ENCODE measurements at regions not wholly inside any gene's neighbourhood (a gene's known extent, or its start where the extent isn't known, plus 50 kb on each side); places are given as distances from the start of the nearest gene placed in this dataset.
"Not testable (repeated sequence)": the region's sequence is repeated elsewhere in the genome, so short reads cannot be mapped to it uniquely, and the experiment has no call there.

DNA sequence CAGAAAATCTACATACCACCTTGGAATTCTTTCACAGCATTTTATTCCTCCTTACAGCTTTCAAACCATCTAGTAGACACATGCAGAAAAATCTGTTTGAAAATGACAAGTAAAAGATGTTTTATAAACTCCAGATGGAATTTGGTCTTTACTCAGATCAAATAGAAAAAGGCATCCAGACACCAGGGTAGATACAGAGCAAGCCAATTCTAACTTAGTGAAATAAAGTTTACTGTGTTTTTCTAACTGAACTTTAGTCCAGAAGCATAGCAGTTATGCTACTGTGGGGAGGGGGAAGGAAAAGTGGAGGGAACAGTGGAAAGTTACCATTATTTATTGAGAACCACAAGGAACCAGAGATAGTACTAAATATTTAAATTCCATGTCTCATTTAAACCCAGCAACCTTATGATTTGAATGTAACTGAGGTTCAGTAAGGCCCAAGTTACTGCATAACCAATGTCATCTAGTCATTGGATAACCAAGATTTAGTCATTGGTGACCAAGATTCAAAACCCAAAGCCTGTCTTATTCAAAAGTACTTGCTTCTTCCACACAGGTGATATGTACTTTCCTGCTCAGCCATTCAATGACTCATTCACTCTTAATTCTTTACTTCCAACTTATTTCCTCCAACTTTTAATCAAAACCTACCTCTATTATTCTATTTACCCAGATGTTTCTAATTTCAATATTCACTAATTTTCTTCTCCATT, 57.7 kb downstream of the RAD51AP2 start:
- Mint-ChIP-seq H3K4me1 (no peaks in the 10 kb centered on the region), H3K27ac (no peak overlapping the region)
- TF ChIP-seq, protein P1, sequence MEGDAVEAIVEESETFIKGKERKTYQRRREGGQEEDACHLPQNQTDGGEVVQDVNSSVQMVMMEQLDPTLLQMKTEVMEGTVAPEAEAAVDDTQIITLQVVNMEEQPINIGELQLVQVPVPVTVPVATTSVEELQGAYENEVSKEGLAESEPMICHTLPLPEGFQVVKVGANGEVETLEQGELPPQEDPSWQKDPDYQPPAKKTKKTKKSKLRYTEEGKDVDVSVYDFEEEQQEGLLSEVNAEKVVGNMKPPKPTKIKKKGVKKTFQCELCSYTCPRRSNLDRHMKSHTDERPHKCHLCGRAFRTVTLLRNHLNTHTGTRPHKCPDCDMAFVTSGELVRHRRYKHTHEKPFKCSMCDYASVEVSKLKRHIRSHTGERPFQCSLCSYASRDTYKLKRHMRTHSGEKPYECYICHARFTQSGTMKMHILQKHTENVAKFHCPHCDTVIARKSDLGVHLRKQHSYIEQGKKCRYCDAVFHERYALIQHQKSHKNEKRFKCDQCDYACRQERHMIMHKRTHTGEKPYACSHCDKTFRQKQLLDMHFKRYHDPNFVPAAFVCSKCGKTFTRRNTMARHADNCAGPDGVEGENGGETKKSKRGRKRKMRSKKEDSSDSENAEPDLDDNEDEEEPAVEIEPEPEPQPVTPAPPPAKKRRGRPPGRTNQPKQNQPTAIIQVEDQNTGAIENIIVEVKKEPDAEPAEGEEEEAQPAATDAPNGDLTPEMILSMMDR (IDR thresholded peaks at IDR 0.05) = no peak

DNA sequence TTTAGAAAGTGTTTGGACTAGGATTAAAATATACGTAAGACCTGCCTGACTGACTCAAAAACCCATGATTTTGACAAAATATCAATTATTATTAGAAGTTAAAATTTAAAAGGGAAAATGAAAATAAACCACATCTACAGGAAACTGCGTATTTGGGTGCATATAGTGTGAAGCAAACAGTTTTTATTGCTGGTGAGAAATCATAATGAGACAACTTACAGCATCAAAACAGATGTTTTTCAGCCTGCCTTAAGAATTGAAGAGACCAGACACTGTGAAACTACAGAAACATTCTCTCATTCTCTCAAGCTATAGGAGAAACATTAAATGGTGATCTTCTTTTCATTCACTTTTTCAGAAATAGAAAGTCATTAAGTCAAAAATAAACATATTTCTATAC, 62.9 kb downstream of the RAD51AP2 start:
- H3K4me1 Mint-ChIP-seq = no peaks in the 10 kb centered on the region
- ATAC-seq = no peak
- no CpG with 5 or more reads among the region's 2 CpGs for WGBS (ENCODE audit: insufficient coverage)
- H3K4me3 Mint-ChIP-seq = no peak overlapping the region
- H3K27ac ChIP-seq (ENCODE audit: low read length) = no peak overlapping the region
- intact Hi-C loops (cut with micrococcal nuclease) = no loop called here
- H3K27me3 Mint-ChIP-seq (ENCODE audit: low read depth in 2 of 2) = no peaks in the 10 kb centered on the region
- TF ChIP-seq, protein P1 (IDR thresholded peaks at IDR 0.05) = no peak
- no peaks in the 10 kb centered on the region for H3K9me3 ChIP-seq (ENCODE audit: control insufficient read depth, insufficient read depth, low read length)
- H3K4me1 ChIP-seq (ENCODE audit: control insufficient read depth, insufficient read depth, low read length) = no peaks in the 10 kb centered on the region
- no peaks in the 10 kb centered on the region for H3K36me3 ChIP-seq (ENCODE audit: control insufficient read depth, insufficient read depth, low read length)
- no peaks in the 10 kb centered on the region for H3K36me3 Mint-ChIP-seq
- no peak overlapping the region for H3K4me3 ChIP-seq (ENCODE audit: low read length)
- H3K27me3 ChIP-seq (ENCODE audit: control insufficient read depth, insufficient read depth, low read length) = no peaks in the 10 kb centered on the region
- H3K9me3 Mint-ChIP-seq = peaks cover 12 to 13% of the 10 kb centered on the region in 2 donors
- DNase-seq = no peak
- no peak overlapping the region for H3K27ac Mint-ChIP-seq

More for the DNA sequence above, 57.7 kb downstream of the RAD51AP2 start:
- peaks cover 10 to 15% of the 10 kb centered on the region in 2 donors for H3K9me3 Mint-ChIP-seq
- Histone ChIP-seq H3K4me3 (ENCODE audit: low read length) (no peak overlapping the region), H3K36me3 (ENCODE audit: control insufficient read depth, insufficient read depth, low read length) (no peaks in the 10 kb centered on the region), H3K9me3 (ENCODE audit: control insufficient read depth, insufficient read depth, low read length) (no peaks in the 10 kb centered on the region), H3K27me3 (ENCODE audit: control insufficient read depth, insufficient read depth, low read length) (no peaks in the 10 kb centered on the region), H3K27ac (ENCODE audit: low read length) (no peak overlapping the region), H3K4me1 (ENCODE audit: control insufficient read depth, insufficient read depth, low read length) (no peaks in the 10 kb centered on the region)
- DNase-seq (no peak), ATAC-seq (no peak)
- no peaks in the 10 kb centered on the region for H3K36me3 Mint-ChIP-seq
- no peak overlapping the region for H3K4me3 Mint-ChIP-seq
- intact Hi-C loops (cut with micrococcal nuclease) = no loop called here
- H3K27me3 Mint-ChIP-seq (ENCODE audit: low read depth in 2 of 2) = no peaks in the 10 kb centered on the region

DNA sequence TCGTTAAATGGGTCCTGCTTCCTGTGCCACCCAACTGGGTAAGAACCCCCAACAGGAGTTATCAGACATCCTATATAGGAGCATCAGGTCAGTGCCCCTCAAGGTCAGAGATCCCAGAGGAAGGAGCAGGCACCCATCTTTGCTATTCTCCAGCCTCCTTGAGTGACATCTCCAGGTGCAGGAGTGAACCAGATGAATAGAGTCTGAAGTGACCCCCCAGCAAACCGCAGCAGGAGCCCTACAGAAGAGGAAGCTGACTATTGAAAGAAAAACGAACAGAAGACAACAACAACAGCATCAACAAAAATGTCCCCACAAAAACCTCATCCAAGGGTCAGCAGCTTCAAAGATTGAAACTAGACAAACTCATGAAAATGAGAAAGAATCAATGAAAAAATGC, 72.0 kb downstream of the RAD51AP2 start:
- H3K27ac Mint-ChIP-seq; H3K27me3 ChIP-seq (ENCODE audit: control insufficient read depth, insufficient read depth, low read length); DNase-seq; H3K4me3 ChIP-seq (ENCODE audit: low read length); H3K4me1 Mint-ChIP-seq; H3K27me3 Mint-ChIP-seq (ENCODE audit: low read depth in 2 of 2); ATAC-seq; H3K36me3 ChIP-seq (ENCODE audit: control insufficient read depth, insufficient read depth, low read length); intact Hi-C loops (cut with micrococcal nuclease); H3K9me3 ChIP-seq (ENCODE audit: control insufficient read depth, insufficient read depth, low read length); H3K4me3 Mint-ChIP-seq; H3K27ac ChIP-seq (ENCODE audit: low read length); H3K4me1 ChIP-seq (ENCODE audit: control insufficient read depth, insufficient read depth, low read length); H3K36me3 Mint-ChIP-seq: not testable (repeated sequence)
- 68% methylated on average over 3 of the region's 3 CpGs for WGBS (ENCODE audit: insufficient coverage)
- peaks cover 14 to 18% of the 10 kb centered on the region in 2 donors for H3K9me3 Mint-ChIP-seq

DNA sequence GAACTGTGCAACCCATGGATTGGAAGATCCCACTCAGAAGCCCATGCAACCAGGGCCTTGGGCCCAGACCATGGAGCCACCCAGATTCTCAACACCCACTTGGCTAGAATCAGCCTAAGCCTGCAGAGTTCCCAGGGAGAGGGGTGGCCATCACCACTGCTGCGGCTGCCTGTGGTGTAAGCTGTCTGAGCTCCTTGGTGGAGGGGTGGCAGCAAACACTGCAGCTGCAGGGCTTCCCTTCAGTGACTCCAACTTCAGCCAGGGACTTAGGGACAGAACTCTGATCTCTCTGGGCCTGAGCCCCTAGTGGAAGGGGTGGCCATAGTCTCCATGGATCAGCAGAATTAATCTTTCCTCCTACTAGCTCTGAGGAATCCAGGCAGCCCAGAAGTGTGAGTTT, 72.5 kb downstream of the RAD51AP2 start:
- Histone ChIP-seq H3K4me1 (ENCODE audit: control insufficient read depth, insufficient read depth, low read length) (no peaks in the 10 kb centered on the region), H3K27ac (ENCODE audit: low read length) (no peak overlapping the region), H3K27me3 (ENCODE audit: control insufficient read depth, insufficient read depth, low read length) (no peaks in the 10 kb centered on the region), H3K4me3 (ENCODE audit: low read length) (no peak overlapping the region), H3K9me3 (ENCODE audit: control insufficient read depth, insufficient read depth, low read length) (peaks cover 8% of the 10 kb centered on the region), H3K36me3 (ENCODE audit: control insufficient read depth, insufficient read depth, low read length) (no peaks in the 10 kb centered on the region)
- 80% methylated on average over 1 of the region's 1 CpG for WGBS (ENCODE audit: insufficient coverage)
- Mint-ChIP-seq H3K27me3 (ENCODE audit: low read depth in 2 of 2) (no peaks in the 10 kb centered on the region), H3K4me3 (no peak overlapping the region), H3K27ac (no peak overlapping the region), H3K4me1 (no peaks in the 10 kb centered on the region), H3K9me3 (peaks cover 14 to 17% of the 10 kb centered on the region in 2 donors), H3K36me3 (peaks cover 7% of the 10 kb centered on the region)
- ATAC-seq (no peak), DNase-seq (no peak)
- intact Hi-C loops (cut with micrococcal nuclease) = no loop called here
- TF ChIP-seq, protein P1 (IDR thresholded peaks at IDR 0.05) = no peak
